HCT116 (cell line): ENCODE measurements at regions not wholly inside any gene's neighbourhood (a gene's known extent, or its start where the extent isn't known, plus 50 kb on each side); places are given as distances from the start of the nearest gene placed in this dataset.

ENCODE experiments used
- ATAC-seq: fragments of 200-7000 bp; cut with Tn5 transposase; 2 replicates; pipeline ENCODE4 v1.9.1; 2020; ENCODE audit warnings: mild to moderate bottlenecking, moderate library complexity
- BruUV-seq: library from RNA; stranded (reverse); fragments of 400-500 nt; replicated peaks from 2 replicates; lab custom pipeline; 2021; lab: Mats Ljungman, UMichigan
- CTCF ChIA-PET: fragments of 300-600 bp; sonication (Branson Sonifier 250); formaldehyde crosslinking; loops from one replicate; lab custom pipeline; 2021; ENCODE audit warnings: antibody characterized with exemption; lab: Charles Lee
- POLR2A ChIA-PET: fragments of 300-600, 350-600 bp; sonication (Branson Sonifier 250); formaldehyde crosslinking; loops from one replicate; lab custom pipeline; 2021; ENCODE audit warnings: antibody characterized with exemption; lab: Charles Lee
- RAD21 ChIA-PET, 2 experiments: fragments of 300-600 bp; sonication (Branson Sonifier 250); formaldehyde crosslinking; loops; one replicate each; lab custom pipeline; 2023; ENCODE audit warnings: low total read pairs in 2 of 2; ENCODE audit not compliant: uncharacterized antibody in 2 of 2, unreplicated experiment in 2 of 2, low non-redundant PET in 1 of 2; lab: Charles Lee
- DNase-seq: peaks from one replicate; pipeline ENCODE4 v3.0.0-alpha.2; 2010; ENCODE audit warnings: low read depth, low spot score
- H2AFZ ChIP-seq: fragments of 200-600 bp; shearing (Covaris generic), sonication (generic); 2 replicates; pipeline ENCODE4 v1.6.1; 2017; ENCODE audit warnings: low read depth, mixed run types, mixed read lengths, antibody characterized with exemption, low read length; ENCODE audit not compliant: poor library complexity, severe bottlenecking
- H3K27ac ChIP-seq: 2 replicates; pipeline ENCODE4 v1.5.1; 2012; ENCODE audit warnings: low read depth, low read length
- H3K27me3 ChIP-seq: fragments of 200-600 bp; sonication (generic); 2 replicates; pipeline ENCODE4 v1.6.1; 2016; ENCODE audit warnings: mixed run types, low read length, mixed read lengths; ENCODE audit not compliant: insufficient read depth
- H3K36me3 ChIP-seq, 2 experiments: fragments of 200-500 bp in 1 of 2; fragments of 200-600 bp in 1 of 2; sonication (Bioruptor generic) in 1 of 2; sonication (generic) in 1 of 2; 2 replicates each; pipeline versions ENCODE4 v1.5.1 to v1.6.1; 2014 to 2016; ENCODE audit warnings: low read length in 2 of 2, inconsistent platforms in 1 of 2, mixed read lengths in 1 of 2, mixed run types in 1 of 2; ENCODE audit not compliant: insufficient read depth in 2 of 2, control insufficient read depth in 1 of 2
- H3K4me1 ChIP-seq, 2 experiments: fragments of 200-600 bp in 1 of 2; sonication (generic) in 1 of 2; 2 replicates each; pipeline versions ENCODE4 v1.5.1 to v1.6.1; 2012 to 2017; ENCODE audit warnings: low read length in 2 of 2, inconsistent platforms in 1 of 2, mild to moderate bottlenecking in 1 of 2, mixed read lengths in 1 of 2, mixed run types in 1 of 2, moderate library complexity in 1 of 2; ENCODE audit not compliant: insufficient read depth in 2 of 2, control insufficient read depth in 1 of 2
- H3K4me2 ChIP-seq: fragments of 200-600 bp; sonication (generic); 2 replicates; pipeline ENCODE4 v1.6.1; 2017; ENCODE audit warnings: mixed run types, low read length, mixed read lengths
- H3K4me3 ChIP-seq, 2 experiments: fragments of 200-600 bp in 1 of 2; sonication (generic) in 1 of 2; replicated peaks in 1 of 2; 2 replicates each; pipeline ENCODE4 v1.5.1; 2011 to 2016; ENCODE audit warnings: low read length in 2 of 2, control low read depth in 1 of 2, low read depth in 1 of 2, mild to moderate bottlenecking in 1 of 2, mixed read lengths in 1 of 2, mixed run types in 1 of 2
- H3K79me2 ChIP-seq: fragments of 200-600 bp; sonication (generic); 2 replicates; pipeline ENCODE4 v1.6.1; 2017; ENCODE audit warnings: mild to moderate bottlenecking, mixed run types, low read length, moderate library complexity, mixed read lengths; ENCODE audit not compliant: insufficient read depth
- H3K9ac ChIP-seq: fragments of 200-600 bp; sonication (generic); 2 replicates; pipeline ENCODE4 v1.6.1; 2016; ENCODE audit warnings: low read length, mixed read lengths
- H3K9me2 ChIP-seq: fragments of 200-600 bp; sonication (generic), shearing (Covaris generic); 2 replicates; pipeline ENCODE4 v1.6.1; 2017; ENCODE audit warnings: mixed run types, mild to moderate bottlenecking, moderate library complexity; ENCODE audit not compliant: insufficient read depth
- H3K9me3 ChIP-seq, 2 experiments: fragments of 200-500 bp in 1 of 2; fragments of 200-600 bp in 1 of 2; sonication (Bioruptor generic) in 1 of 2; sonication (generic) in 1 of 2; 2 replicates each; pipeline ENCODE4 v1.6.1; 2014 to 2017; ENCODE audit warnings: low read length in 2 of 2, mixed read lengths in 2 of 2, inconsistent platforms in 1 of 2, low read depth in 1 of 2, mild to moderate bottlenecking in 1 of 2, mixed run types in 1 of 2, moderate library complexity in 1 of 2; ENCODE audit not compliant: control insufficient read depth in 1 of 2, insufficient read depth in 1 of 2
- H4K20me1 ChIP-seq: fragments of 200-600 bp; sonication (generic), shearing (Covaris generic); 2 replicates; pipeline ENCODE4 v1.6.1; 2017; ENCODE audit warnings: mixed run types, mild to moderate bottlenecking, moderate library complexity; ENCODE audit not compliant: insufficient read depth
- ATF3 ChIP-seq: IDR thresholded peaks from 2 replicates; pipeline ENCODE4 v1.6.1; 2012
- CBX3 ChIP-seq: IDR thresholded peaks from 2 replicates; pipeline ENCODE4 v1.6.1; 2012; ENCODE audit warnings: low read depth
- CEBPB ChIP-seq: IDR thresholded peaks from 2 replicates; pipeline ENCODE4 v1.6.1; 2012; ENCODE audit warnings: low read depth
- EGR1 ChIP-seq: IDR thresholded peaks from 2 replicates; pipeline ENCODE4 v1.6.1; 2012; ENCODE audit warnings: low read depth
- ELF1 ChIP-seq: IDR thresholded peaks from 2 replicates; pipeline ENCODE4 v1.6.1; 2012; ENCODE audit warnings: low read depth, borderline replicate concordance
- FOSL1 ChIP-seq: IDR thresholded peaks from 2 replicates; pipeline ENCODE4 v1.6.1; 2012; ENCODE audit warnings: low read depth
- JUND ChIP-seq: IDR thresholded peaks from 2 replicates; pipeline ENCODE4 v1.6.1; 2012
- POLR2AphosphoS5 ChIP-seq: IDR thresholded peaks from 2 replicates; pipeline ENCODE4 v1.6.1; 2011; ENCODE audit warnings: mild to moderate bottlenecking, low read depth, low read length, moderate library complexity
- RAD21 ChIP-seq: IDR thresholded peaks from 2 replicates; pipeline ENCODE4 v1.6.1; 2012; ENCODE audit warnings: low read depth, mild to moderate bottlenecking
- REST ChIP-seq: IDR thresholded peaks from 2 replicates; pipeline ENCODE4 v1.6.1; 2012; ENCODE audit warnings: low read depth
- SIN3A ChIP-seq: IDR thresholded peaks from 2 replicates; pipeline ENCODE4 v1.6.1; 2012; ENCODE audit warnings: low read depth
- SRF ChIP-seq: IDR thresholded peaks from 2 replicates; pipeline ENCODE4 v1.6.1; 2012; ENCODE audit warnings: low read depth
- YY1 ChIP-seq: IDR thresholded peaks from 2 replicates; pipeline ENCODE4 v1.6.1; 2011; ENCODE audit warnings: low read length, low read depth, moderate library complexity, mild to moderate bottlenecking; ENCODE audit not compliant: insufficient replicate concordance; ENCODE audit errors: extremely low read depth
- ZNF274 ChIP-seq: fragments of 200-500 bp; sonication (Bioruptor generic); IDR thresholded peaks from 2 replicates; pipeline ENCODE4 v1.6.1; 2014; ENCODE audit warnings: mild to moderate bottlenecking, low read depth, low read length, inconsistent platforms
- intact Hi-C: fragments of 100-400 bp; cut with micrococcal nuclease; formaldehyde crosslinking; loops from 2 replicates; pipeline ENCODE4 v1.10.0; 2022
- TF ChIP-seq, protein P1 (sequence below): IDR thresholded peaks from 2 replicates; pipeline ENCODE4 v1.6.1; 2012

DNA sequence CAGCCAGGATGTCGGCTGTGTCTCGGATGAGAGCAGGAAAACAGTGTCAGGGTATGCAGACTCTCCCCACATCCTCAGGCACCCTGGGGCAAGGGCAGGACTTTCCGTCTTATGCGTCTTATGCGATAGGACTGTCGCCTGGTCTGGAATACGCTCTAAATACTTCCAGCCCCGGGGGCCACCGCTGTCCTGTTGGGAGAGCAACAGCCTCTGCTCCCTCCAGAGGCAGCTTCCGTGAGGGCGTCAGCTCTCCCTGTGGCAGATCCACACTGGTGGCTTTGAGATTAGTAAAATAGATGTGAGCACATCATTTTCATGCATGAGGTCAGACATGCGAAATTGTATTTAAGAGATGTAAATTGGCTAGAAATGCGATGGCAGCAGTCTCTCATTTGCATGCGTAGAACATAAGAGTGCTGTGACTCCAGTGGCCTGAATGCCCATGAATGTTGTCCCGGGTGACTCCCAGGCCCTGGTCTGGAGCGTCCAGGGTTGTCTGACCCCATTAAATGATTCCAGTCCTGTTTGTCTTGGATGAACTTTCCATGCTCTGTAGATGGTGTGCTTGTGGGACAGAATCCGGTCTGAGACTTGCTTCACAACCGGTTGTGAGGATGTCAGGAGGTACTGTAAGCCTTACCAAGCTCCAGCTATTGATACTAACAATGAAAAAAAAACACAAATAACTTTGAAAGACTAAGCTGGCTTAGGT, 228.2 kb downstream of the SYK start (continued):
- TF ChIP-seq YY1 (no peak), RAD21 (no peak), EGR1 (no peak), JUND (no peak), ATF3 (no peak), FOSL1 (no peak), SRF (no peak), SIN3A (no peak), POLR2AphosphoS5 (no peak), CBX3 (no peak)
- TF ChIP-seq, protein P1, sequence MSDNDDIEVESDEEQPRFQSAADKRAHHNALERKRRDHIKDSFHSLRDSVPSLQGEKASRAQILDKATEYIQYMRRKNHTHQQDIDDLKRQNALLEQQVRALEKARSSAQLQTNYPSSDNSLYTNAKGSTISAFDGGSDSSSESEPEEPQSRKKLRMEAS, result no peak

DNA sequence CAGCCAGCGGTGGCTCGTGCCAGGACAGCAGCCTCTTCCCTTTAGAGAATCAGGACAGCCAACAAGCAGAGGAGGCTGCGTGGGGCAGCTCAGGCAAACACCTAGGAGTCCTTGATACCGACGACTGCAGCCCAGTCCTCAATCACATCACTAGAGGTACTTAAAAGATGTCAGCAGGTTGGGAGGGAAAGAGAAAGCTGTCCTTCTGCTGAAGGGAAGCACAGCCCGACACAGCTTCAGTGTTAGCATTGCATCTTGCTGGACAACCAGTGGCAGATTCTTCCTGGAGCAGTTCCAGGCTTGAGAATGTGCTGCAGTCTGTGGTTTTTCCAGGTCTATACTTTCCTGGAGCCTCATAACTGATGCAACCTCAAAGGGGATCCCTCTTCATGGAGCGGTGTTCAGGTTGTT, 230.5 kb downstream of the SYK start:
- H4K20me1 ChIP-seq, result no peaks in the 10 kb centered on the region
- CTCF ChIA-PET, result no interaction called here
- H2AFZ ChIP-seq, result no peak overlapping the region

More for the DNA sequence above, 230.5 kb downstream of the SYK start:
- no peak overlapping the region for H3K9ac ChIP-seq
- H3K27me3 ChIP-seq, result no peaks in the 10 kb centered on the region
- no peaks in the 10 kb centered on the region for H3K36me3 ChIP-seq
- ChIA-PET POLR2A (no interaction called here), RAD21 (no interaction called here)
- no TSS peak for BruUV-seq
- no peaks in the 10 kb centered on the region for H3K9me2 ChIP-seq
- no peaks in the 10 kb centered on the region for H3K9me3 ChIP-seq
- no peak overlapping the region for H3K4me2 ChIP-seq
- DNase-seq, result no peak
- H3K79me2 ChIP-seq, result no peaks in the 10 kb centered on the region
- TF ChIP-seq CEBPB (no peak), JUND (no peak), REST (no peak), CBX3 (no peak), EGR1 (no peak), ZNF274 (no peak), SIN3A (no peak), RAD21 (no peak), ELF1 (no peak), SRF (no peak), POLR2AphosphoS5 (no peak)
- intact Hi-C loops, result no loop called here
- H3K4me1 ChIP-seq, result peaks cover 3 to 9% of the 10 kb centered on the region in 2 experiments; a peak in 3 of 4 replicates
- no peak for ATAC-seq
- no peak overlapping the region for H3K4me3 ChIP-seq
- no peak overlapping the region for H3K27ac ChIP-seq
